Hepatocyte (in vitro differentiated cells): ENCODE measurements at regions not wholly inside any gene's neighbourhood (a gene's known extent, or its start where the extent isn't known, plus 50 kb on each side); places are given as distances from the start of the nearest gene placed in this dataset.

Experiments
- DNase-seq: peaks from one replicate; pipeline ENCODE4 v3.0.0-alpha.2; 2016; ENCODE audit warnings: low spot score
- H2AFZ ChIP-seq: fragments of 200-600 bp; sonication (generic); 2 replicates; pipeline ENCODE4 v1.6.0; 2016; ENCODE audit warnings: antibody characterized with exemption, mild to moderate bottlenecking
- H3K27ac ChIP-seq: fragments of 200-600 bp; sonication (generic); 2 replicates; pipeline ENCODE4 v1.5.1; 2016; ENCODE audit warnings: mild to moderate bottlenecking
- H3K27me3 ChIP-seq: fragments of 200-600 bp; sonication (generic); 2 replicates; pipeline ENCODE4 v1.6.1; 2016
- H3K36me3 ChIP-seq: fragments of 200-600 bp; sonication (generic); replicated peaks from 2 replicates; pipeline ENCODE4 v1.5.1; 2016; ENCODE audit warnings: low read depth; ENCODE audit not compliant: insufficient read depth
- H3K4me1 ChIP-seq: fragments of 200-600 bp; sonication (generic); 2 replicates; pipeline ENCODE4 v1.5.1; 2016; ENCODE audit warnings: mild to moderate bottlenecking, moderate library complexity; ENCODE audit not compliant: insufficient read depth
- H3K4me2 ChIP-seq: fragments of 200-600 bp; sonication (generic); 2 replicates; pipeline ENCODE4 v1.6.0; 2016
- H3K4me3 ChIP-seq: fragments of 200-600 bp; sonication (generic); 2 replicates; pipeline ENCODE4 v1.5.1; 2016; ENCODE audit warnings: mild to moderate bottlenecking
- H3K79me2 ChIP-seq: fragments of 200-600 bp; sonication (generic); 2 replicates; pipeline ENCODE4 v1.6.0; 2017; ENCODE audit warnings: mild to moderate bottlenecking
- H3K9me2 ChIP-seq: fragments of 200-600 bp; sonication (generic); replicated peaks from 2 replicates; pipeline ENCODE4 v1.6.0; 2017; ENCODE audit warnings: mild to moderate bottlenecking; ENCODE audit not compliant: insufficient read depth
- H3K9me3 ChIP-seq: fragments of 200-600 bp; sonication (generic); 2 replicates; pipeline ENCODE4 v1.5.1; 2016; ENCODE audit warnings: low read depth, mild to moderate bottlenecking
- H4K20me1 ChIP-seq: fragments of 200-600 bp; sonication (generic); 2 replicates; pipeline ENCODE4 v1.6.0; 2016; ENCODE audit warnings: mild to moderate bottlenecking; ENCODE audit not compliant: insufficient read depth, poor library complexity, severe bottlenecking
- EZH2 ChIP-seq: fragments of 200-600 bp; sonication (generic); IDR thresholded peaks from 2 replicates; pipeline ENCODE4 v1.6.1; 2016; ENCODE audit warnings: antibody characterized with exemption, mild to moderate bottlenecking, borderline replicate concordance
- EZH2phosphoT487 ChIP-seq: fragments of 200-600 bp; sonication (generic); IDR thresholded peaks from one replicate; pipeline ENCODE4 v1.6.1; 2018; ENCODE audit warnings: antibody characterized with exemption, mild to moderate bottlenecking, low read depth, moderate library complexity; ENCODE audit not compliant: unreplicated experiment, severe bottlenecking
- WGBS: methylation state at CpG from one replicate; pipeline ENCODE4 v1.1.6; 2016; ENCODE audit warnings: low lambda C conversion rate; ENCODE audit errors: missing lambda C conversion rate; 5-methylcytosine and 5-hydroxymethylcytosine counted together
- TF ChIP-seq, protein P1 (sequence below): fragments of 200-600 bp; sonication (generic); IDR thresholded peaks from 2 replicates; pipeline ENCODE4 v1.5.1; 2016; ENCODE audit warnings: antibody characterized with exemption, mild to moderate bottlenecking; ENCODE audit not compliant: poor library complexity

DNA sequence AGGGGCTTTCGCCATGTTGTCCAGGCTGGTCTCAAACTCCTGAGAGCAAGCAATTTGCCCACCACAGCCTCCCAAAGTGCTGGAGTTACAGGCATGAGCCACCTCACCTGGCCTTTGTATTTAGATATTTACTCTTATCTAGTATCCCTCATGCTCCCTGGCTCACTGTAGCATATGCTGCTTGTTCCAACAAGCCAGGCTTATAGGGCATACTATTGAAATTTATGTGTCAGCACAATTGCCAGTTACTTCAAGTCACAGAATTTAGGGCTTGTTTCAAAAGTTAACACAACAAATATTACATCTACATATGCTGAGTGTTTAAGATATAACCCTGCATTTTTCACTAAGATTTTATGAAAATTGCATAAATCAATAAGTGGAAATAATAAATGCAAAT, 469.2 kb upstream of the ZNF608 start:
- no peak overlapping the region for H3K27ac ChIP-seq
- WGBS: 100% methylated on average over 1 of the region's 1 CpG
- H3K4me3 ChIP-seq: no peak overlapping the region

DNA sequence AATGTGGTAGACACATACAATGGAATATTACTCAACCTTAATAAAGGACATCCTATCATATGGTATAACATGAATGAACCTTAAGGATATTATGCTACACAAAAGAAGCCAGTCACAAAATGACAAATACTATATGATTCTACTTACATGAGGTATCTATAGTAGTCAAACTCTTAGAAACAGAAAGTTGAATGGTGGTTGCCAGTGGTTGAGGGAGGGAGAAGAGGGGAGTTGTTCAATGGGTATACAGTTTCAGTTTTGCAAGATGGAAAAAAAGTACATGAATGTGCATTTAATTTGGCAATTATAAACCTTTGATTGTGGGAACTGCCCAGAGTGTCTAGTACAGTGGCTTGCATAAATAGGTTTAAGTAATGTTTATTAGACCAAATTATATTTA, 473.3 kb upstream of the ZNF608 start:
- no peak overlapping the region for H2AFZ ChIP-seq

More for the DNA sequence above, 469.2 kb upstream of the ZNF608 start:
- Histone ChIP-seq H3K4me2 (no peak overlapping the region), H3K9me2 (no peaks in the 10 kb centered on the region), H3K9me3 (no peaks in the 10 kb centered on the region), H3K27me3 (no peaks in the 10 kb centered on the region), H4K20me1 (no peaks in the 10 kb centered on the region), H3K79me2 (no peaks in the 10 kb centered on the region), H3K4me1 (no peaks in the 10 kb centered on the region), H2AFZ (no peak overlapping the region), H3K36me3 (no peaks in the 10 kb centered on the region)
- DNase-seq: no peak
- TF ChIP-seq, protein P1, sequence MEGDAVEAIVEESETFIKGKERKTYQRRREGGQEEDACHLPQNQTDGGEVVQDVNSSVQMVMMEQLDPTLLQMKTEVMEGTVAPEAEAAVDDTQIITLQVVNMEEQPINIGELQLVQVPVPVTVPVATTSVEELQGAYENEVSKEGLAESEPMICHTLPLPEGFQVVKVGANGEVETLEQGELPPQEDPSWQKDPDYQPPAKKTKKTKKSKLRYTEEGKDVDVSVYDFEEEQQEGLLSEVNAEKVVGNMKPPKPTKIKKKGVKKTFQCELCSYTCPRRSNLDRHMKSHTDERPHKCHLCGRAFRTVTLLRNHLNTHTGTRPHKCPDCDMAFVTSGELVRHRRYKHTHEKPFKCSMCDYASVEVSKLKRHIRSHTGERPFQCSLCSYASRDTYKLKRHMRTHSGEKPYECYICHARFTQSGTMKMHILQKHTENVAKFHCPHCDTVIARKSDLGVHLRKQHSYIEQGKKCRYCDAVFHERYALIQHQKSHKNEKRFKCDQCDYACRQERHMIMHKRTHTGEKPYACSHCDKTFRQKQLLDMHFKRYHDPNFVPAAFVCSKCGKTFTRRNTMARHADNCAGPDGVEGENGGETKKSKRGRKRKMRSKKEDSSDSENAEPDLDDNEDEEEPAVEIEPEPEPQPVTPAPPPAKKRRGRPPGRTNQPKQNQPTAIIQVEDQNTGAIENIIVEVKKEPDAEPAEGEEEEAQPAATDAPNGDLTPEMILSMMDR: no peak

DNA sequence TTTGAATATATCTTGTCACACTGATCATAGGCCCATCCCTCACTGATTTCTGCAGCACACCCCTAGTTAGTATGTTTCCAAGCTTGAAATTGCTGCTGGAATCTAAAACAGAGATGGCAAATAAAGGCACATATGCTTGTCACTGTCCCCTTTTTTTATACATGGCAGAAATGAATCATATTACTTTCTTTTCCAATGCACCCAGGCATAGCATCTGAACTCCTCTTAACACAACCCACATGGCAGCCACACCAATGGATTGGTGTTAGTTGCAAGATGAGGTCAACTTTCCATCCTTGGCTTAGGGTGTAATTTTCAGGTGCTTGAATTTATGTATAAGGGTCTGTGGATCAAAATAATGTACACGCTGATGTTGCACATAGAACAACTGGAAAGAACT, 473.8 kb upstream of the ZNF608 start:
- H3K27me3 ChIP-seq: no peaks in the 10 kb centered on the region
- H3K9me2 ChIP-seq: no peaks in the 10 kb centered on the region
- H3K4me3 ChIP-seq: no peak overlapping the region
- no peaks in the 10 kb centered on the region for H3K4me1 ChIP-seq
- H3K79me2 ChIP-seq: no peaks in the 10 kb centered on the region
- no peak overlapping the region for H2AFZ ChIP-seq
- WGBS: 100% methylated on average over 1 of the region's 1 CpG
- no peak overlapping the region for H3K27ac ChIP-seq
- H4K20me1 ChIP-seq: no peaks in the 10 kb centered on the region
- TF ChIP-seq, protein P1: no peak
- TF ChIP-seq EZH2phosphoT487 (no peak), EZH2 (no peak)
- no peaks in the 10 kb centered on the region for H3K36me3 ChIP-seq
- no peak overlapping the region for H3K4me2 ChIP-seq
- DNase-seq: no peak
- H3K9me3 ChIP-seq: no peaks in the 10 kb centered on the region

More for the DNA sequence above, 473.3 kb upstream of the ZNF608 start:
- no peak overlapping the region for H3K4me2 ChIP-seq
- H3K4me1 ChIP-seq: no peaks in the 10 kb centered on the region
- H3K9me3 ChIP-seq: no peaks in the 10 kb centered on the region
- no peaks in the 10 kb centered on the region for H3K36me3 ChIP-seq
- no peaks in the 10 kb centered on the region for H3K9me2 ChIP-seq
- DNase-seq: no peak
- TF ChIP-seq EZH2 (no peak), EZH2phosphoT487 (no peak)
- TF ChIP-seq, protein P1: no peak
- no peak overlapping the region for H3K27ac ChIP-seq
- no peak overlapping the region for H3K4me3 ChIP-seq
- no peaks in the 10 kb centered on the region for H3K79me2 ChIP-seq
- no peaks in the 10 kb centered on the region for H3K27me3 ChIP-seq
- H4K20me1 ChIP-seq: no peaks in the 10 kb centered on the region

DNA sequence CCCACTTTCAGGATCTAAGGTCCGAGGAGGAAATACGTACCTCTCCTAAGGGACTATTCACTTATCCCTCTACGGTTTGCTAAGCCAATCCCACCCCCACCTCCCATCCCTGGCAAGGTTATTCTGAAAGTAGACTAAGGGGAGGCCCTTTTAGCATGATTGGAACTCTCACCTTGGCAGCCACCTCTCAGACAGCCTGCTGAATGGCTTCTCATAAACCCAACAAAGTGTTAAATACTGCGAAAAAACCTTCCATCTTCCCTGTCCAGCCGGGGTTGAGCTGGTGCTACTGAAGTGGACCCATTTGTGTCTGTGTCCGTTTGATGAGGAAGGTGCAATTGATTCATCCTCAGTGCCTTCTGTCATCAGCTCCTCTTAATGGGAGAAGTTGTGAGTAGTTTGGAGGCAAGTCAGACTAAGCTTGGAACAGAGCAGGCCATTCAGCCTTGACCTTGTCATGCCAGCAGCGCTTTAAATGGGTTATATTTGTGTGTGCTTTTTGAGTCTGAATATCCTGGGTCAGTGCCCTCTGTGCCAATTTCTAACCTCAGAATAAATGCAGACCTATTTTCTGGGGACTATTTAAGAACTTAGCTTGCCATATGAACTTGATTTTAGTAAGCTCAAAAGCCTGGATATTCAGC, 476.3 kb upstream of the ZNF608 start:
- Histone ChIP-seq H3K27ac (no peak overlapping the region), H3K4me2 (no peak overlapping the region), H3K36me3 (no peaks in the 10 kb centered on the region), H3K9me2 (no peaks in the 10 kb centered on the region), H3K4me3 (no peak overlapping the region), H3K27me3 (no peaks in the 10 kb centered on the region), H3K79me2 (no peaks in the 10 kb centered on the region), H4K20me1 (no peaks in the 10 kb centered on the region), H3K9me3 (no peaks in the 10 kb centered on the region), H3K4me1 (no peaks in the 10 kb centered on the region), H2AFZ (no peak overlapping the region)
- DNase-seq: no peak
- 78% methylated on average over 7 of the region's 7 CpGs for WGBS
- TF ChIP-seq EZH2phosphoT487: no peak
- no peak for TF ChIP-seq EZH2
- TF ChIP-seq, protein P1: no peak
